Fibroblast of lung (primary cell): ENCODE measurements at regions not wholly inside any gene's neighbourhood (a gene's known extent, or its start where the extent isn't known, plus 50 kb on each side); places are given as distances from the start of the nearest gene placed in this dataset.

Experiments
- DNase-seq, 2 donors: peaks; one replicate each; pipeline versions ENCODE4 v3.0.0 to v3.0.0-alpha.2; 2010; ENCODE audit warnings: low read depth in 2 of 2
- H2AFZ ChIP-seq: 2 replicates; pipeline ENCODE4 v1.5.1; 2012; ENCODE audit warnings: low read length, control low read depth, inconsistent platforms
- H3K27ac ChIP-seq: 2 replicates; pipeline ENCODE4 v1.5.1; 2011; ENCODE audit warnings: low read length, control low read depth; ENCODE audit not compliant: insufficient read depth
- H3K27me3 ChIP-seq: 2 replicates; pipeline ENCODE4 v1.5.1; 2011; ENCODE audit warnings: mild to moderate bottlenecking, low read length; ENCODE audit not compliant: control insufficient read depth, insufficient read depth
- H3K36me3 ChIP-seq: 2 replicates; pipeline ENCODE4 v1.5.1; 2011; ENCODE audit warnings: low read length; ENCODE audit not compliant: control insufficient read depth, insufficient read depth
- H3K4me1 ChIP-seq: 2 replicates; pipeline ENCODE4 v1.5.1; 2011; ENCODE audit warnings: low read length; ENCODE audit not compliant: control insufficient read depth, insufficient read depth; ENCODE audit errors: extremely low read depth
- H3K4me2 ChIP-seq: 2 replicates; pipeline ENCODE4 v1.5.1; 2011; ENCODE audit warnings: low read length, control low read depth; ENCODE audit not compliant: insufficient read depth; ENCODE audit errors: extremely low read depth
- H3K4me3 ChIP-seq, 4 experiments: fragments of 200-600 bp in 1 of 4; sonication (generic) in 1 of 4; replicated peaks in 1 of 4; 2 replicates each; pipeline ENCODE4 v1.5.1; 2011 to 2016; ENCODE audit warnings: low read length in 4 of 4, low read depth in 3 of 4, mild to moderate bottlenecking in 3 of 4, control low read depth in 2 of 4, inconsistent platforms in 1 of 4, mixed read lengths in 1 of 4; ENCODE audit not compliant: insufficient read depth in 1 of 4; ENCODE audit errors: control extremely low read depth in 1 of 4
- H3K79me2 ChIP-seq: 2 replicates; pipeline ENCODE4 v1.5.1; 2012; ENCODE audit warnings: mild to moderate bottlenecking, low read length, inconsistent platforms; ENCODE audit not compliant: control insufficient read depth, insufficient read depth
- H3K9ac ChIP-seq: 2 replicates; pipeline ENCODE4 v1.5.1; 2011; ENCODE audit warnings: mild to moderate bottlenecking, low read length, control low read depth; ENCODE audit not compliant: insufficient read depth
- H3K9me3 ChIP-seq: 2 replicates; pipeline ENCODE4 v1.5.1; 2012; ENCODE audit warnings: low read depth, low read length; ENCODE audit not compliant: control insufficient read depth, insufficient read depth
- H4K20me1 ChIP-seq: 2 replicates; pipeline ENCODE4 v1.5.1; 2011; ENCODE audit warnings: low read length; ENCODE audit not compliant: control insufficient read depth, insufficient read depth; ENCODE audit errors: extremely low read depth
- CTCF ChIP-seq, 2 donors: IDR thresholded peaks in 1 of 2; conservative IDR thresholded peaks in 1 of 2; 1 replicate in 1 of 2; 2 replicates in 1 of 2; pipeline ENCODE4 v1.5.1; 2011 to 2012; ENCODE audit warnings: low read length in 2 of 2, control low read depth in 1 of 2, inconsistent platforms in 1 of 2, low read depth in 1 of 2, mild to moderate bottlenecking in 1 of 2
- EZH2 ChIP-seq: IDR thresholded peaks from 2 replicates; pipeline ENCODE4 v1.5.1; 2012; ENCODE audit warnings: low read length, control low read depth, mild to moderate bottlenecking; ENCODE audit errors: missing control alignments

GRCh38 chr18:8972116-8972515 is 130.4 kb upstream of the NDUFV2 start:
- Histone ChIP-seq H3K9ac (no peak overlapping the region), H3K79me2 (no peaks in the 10 kb centered on the region), H3K36me3 (no peaks in the 10 kb centered on the region), H3K4me2 (no peak overlapping the region), H2AFZ (no peak overlapping the region), H3K27me3 (no peaks in the 10 kb centered on the region), H3K27ac (no peak overlapping the region), H3K4me1 (no peaks in the 10 kb centered on the region), H3K9me3 (no peaks in the 10 kb centered on the region), H3K4me3 (no peak overlapping the region), H4K20me1 (no peaks in the 10 kb centered on the region)
- TF ChIP-seq CTCF (conservative IDR thresholded peaks at IDR 0.05 in 1 of 2, IDR thresholded peaks at IDR 0.05 in 1 of 2; ENCODE audit: low read depth in 1 of 2, low read length in 2 of 2) (no peak), EZH2 (no peak)
- no peak for DNase-seq

DNA sequence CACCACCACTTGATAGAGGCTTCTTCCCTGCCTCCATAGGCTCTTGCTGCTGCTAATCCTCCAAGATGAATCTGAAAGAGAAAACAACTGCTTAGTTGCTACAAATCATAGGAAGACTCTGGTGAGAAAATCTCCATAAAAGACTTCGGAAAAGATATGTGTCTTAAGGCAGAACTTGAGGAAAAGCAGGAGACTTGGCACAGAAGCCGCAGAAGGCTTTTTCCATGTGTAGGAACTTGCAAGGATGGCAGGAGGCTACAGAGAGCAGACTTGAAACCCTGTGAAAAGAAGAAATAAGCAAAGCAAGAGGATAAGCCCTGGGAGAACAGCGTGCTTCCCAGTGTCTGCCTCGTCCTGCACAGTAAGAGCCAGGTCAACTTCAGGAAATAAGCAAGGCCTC is 128.2 kb upstream of the NDUFV2 start:
- no peak for DNase-seq
- TF ChIP-seq CTCF (conservative IDR thresholded peaks at IDR 0.05 in 1 of 2, IDR thresholded peaks at IDR 0.05 in 1 of 2; ENCODE audit: low read depth in 1 of 2, low read length in 2 of 2), result no peak
- no peak for TF ChIP-seq EZH2
- H3K36me3 ChIP-seq, result no peaks in the 10 kb centered on the region

DNA sequence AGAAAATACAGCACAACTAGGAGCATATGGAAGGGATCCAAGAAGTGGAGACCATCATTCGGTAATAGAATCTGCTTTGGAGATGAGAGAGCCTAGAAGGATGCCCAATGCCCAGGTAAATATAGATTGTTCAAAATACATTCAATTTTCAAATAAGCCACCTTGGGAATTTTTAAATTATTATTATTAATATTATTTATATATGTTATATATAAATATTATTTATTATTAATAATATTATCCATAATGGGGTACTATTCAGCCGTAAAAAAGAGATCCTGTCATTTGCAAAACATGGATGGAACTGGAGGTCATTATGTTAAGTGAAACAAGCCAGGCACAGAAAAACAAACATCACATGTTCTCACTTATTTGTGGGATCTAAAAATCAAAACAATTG is 127.8 kb upstream of the NDUFV2 start:
- Histone ChIP-seq H4K20me1 (no peaks in the 10 kb centered on the region), H3K4me2 (no peak overlapping the region), H3K9me3 (no peaks in the 10 kb centered on the region), H3K9ac (no peak overlapping the region), H3K36me3 (no peaks in the 10 kb centered on the region), H3K4me1 (no peaks in the 10 kb centered on the region), H3K4me3 (no peak overlapping the region), H3K79me2 (no peaks in the 10 kb centered on the region), H3K27ac (no peak overlapping the region), H3K27me3 (no peaks in the 10 kb centered on the region), H2AFZ (no peak overlapping the region)
- TF ChIP-seq CTCF (conservative IDR thresholded peaks at IDR 0.05 in 1 of 2, IDR thresholded peaks at IDR 0.05 in 1 of 2; ENCODE audit: low read depth in 1 of 2, low read length in 2 of 2) (no peak), EZH2 (no peak)
- no peak for DNase-seq

More for the DNA sequence above, 128.2 kb upstream of the NDUFV2 start:
- Histone ChIP-seq H4K20me1 (no peaks in the 10 kb centered on the region), H3K79me2 (no peaks in the 10 kb centered on the region), H3K9ac (no peak overlapping the region), H3K9me3 (no peaks in the 10 kb centered on the region), H2AFZ (no peak overlapping the region), H3K27me3 (no peaks in the 10 kb centered on the region), H3K27ac (no peak overlapping the region), H3K4me1 (no peaks in the 10 kb centered on the region), H3K4me3 (no peak overlapping the region), H3K4me2 (no peak overlapping the region)
